ENCODE measurements at regions not wholly inside any gene's neighbourhood (a gene's known extent, or its start where the extent isn't known, plus 50 kb on each side); places are given as distances from the start of the nearest gene placed in this dataset.

DNA sequence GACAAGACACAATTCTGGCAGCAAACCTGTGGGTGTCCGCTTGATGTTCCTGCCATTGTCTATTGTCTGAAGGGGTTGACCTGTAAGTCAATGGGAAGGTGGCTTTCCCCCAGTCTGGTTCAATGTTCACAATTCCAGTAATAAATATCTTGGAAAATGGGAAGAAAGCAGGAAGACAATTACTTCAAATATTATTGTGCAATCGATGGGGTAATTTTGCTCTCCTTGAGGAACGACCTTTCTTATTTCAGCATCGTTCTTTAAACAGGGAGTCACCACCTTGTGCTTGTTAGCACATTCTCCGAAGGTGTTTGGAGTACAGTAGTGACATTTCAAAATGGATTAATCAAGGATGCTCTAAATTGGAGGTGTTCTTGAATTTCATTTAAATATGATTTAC is 136.9 kb downstream of the BTBD3 start:
- no peak for DNase-seq (ENCODE audit: low read depth)
- no peak overlapping the region for H3K4me3 ChIP-seq (ENCODE audit: control insufficient read depth, low read depth, low read length)
- no peak for TF ChIP-seq CTCF (conservative IDR thresholded peaks at IDR 0.05; ENCODE audit: control insufficient read depth, insufficient read depth, low read depth, low read length)

DNA sequence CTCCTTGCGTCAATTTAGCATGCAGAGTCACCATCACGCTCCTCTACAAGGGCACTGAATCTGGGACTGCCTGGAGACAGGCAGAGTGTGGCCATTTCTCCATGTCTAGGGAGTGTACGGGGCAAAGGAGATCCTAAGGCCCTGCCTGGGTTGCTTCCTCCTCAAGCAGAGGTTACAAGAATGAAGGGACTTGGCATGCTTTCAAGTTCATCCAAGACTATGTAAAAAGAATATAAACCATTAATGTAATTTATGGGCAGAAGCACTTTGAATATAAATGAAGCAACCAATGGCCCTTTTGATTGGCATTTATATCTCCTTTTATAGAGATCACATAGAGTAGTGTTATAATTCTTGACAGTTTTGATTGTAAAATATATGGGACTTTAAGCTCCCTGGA is 137.5 kb downstream of the BTBD3 start:
- no peak for TF ChIP-seq CTCF (conservative IDR thresholded peaks at IDR 0.05; ENCODE audit: control insufficient read depth, insufficient read depth, low read depth, low read length)
- H3K4me3 ChIP-seq (ENCODE audit: control insufficient read depth, low read depth, low read length), result no peak overlapping the region
- DNase-seq (ENCODE audit: low read depth), result no peak

DNA sequence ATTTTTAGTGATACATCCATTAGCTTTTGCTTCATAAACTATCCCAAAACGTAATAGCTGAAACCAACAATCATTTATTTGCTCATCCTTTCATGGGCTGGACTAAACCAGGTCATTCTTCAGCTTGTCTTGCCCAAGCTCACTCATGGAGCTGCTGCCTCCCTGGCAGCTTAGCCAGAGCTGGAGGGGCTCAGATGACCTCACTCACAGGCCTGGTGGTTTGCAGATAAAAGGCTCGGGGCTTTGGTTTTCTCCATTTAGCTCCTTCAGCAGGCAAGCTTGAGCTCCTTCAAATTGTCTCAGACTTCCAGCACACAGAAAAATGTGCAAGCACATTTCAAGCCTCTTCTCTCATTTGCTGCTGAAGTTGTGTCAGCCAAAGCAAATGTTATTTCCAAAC is 139.1 kb downstream of the BTBD3 start:
- H3K4me3 ChIP-seq (ENCODE audit: control insufficient read depth, low read depth, low read length), result no peak overlapping the region
- TF ChIP-seq CTCF (conservative IDR thresholded peaks at IDR 0.05; ENCODE audit: control insufficient read depth, insufficient read depth, low read depth, low read length), result no peak
- DNase-seq (ENCODE audit: low read depth), result no peak

DNA sequence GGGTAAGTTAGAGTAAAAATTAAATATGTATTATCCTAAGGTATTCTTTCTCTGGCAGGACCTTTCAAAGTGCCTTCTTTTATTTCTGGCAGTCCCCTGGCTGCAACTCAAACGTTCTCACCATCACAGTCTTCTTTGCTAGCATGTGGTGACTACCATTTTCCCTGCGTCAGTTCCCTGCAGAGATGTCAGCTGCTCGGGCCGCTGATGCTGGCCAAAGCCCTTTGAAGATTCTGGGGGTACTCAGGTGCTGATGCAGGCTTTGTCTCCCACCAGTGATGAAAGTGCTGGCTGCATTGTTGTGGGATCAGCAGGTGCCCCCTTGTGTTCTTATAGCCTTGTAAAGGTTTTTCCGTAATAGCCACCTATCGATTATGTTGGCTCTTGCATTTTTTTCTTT is 140.1 kb downstream of the BTBD3 start:
- TF ChIP-seq CTCF (conservative IDR thresholded peaks at IDR 0.05; ENCODE audit: control insufficient read depth, insufficient read depth, low read depth, low read length), result no peak
- no peak for DNase-seq (ENCODE audit: low read depth)
- no peak overlapping the region for H3K4me3 ChIP-seq (ENCODE audit: control insufficient read depth, low read depth, low read length)

- no peak for TF ChIP-seq CTCF (conservative IDR thresholded peaks at IDR 0.05; ENCODE audit: control insufficient read depth, insufficient read depth, low read depth, low read length)
- DNase-seq (ENCODE audit: low read depth), result no peak
- no peak overlapping the region for H3K4me3 ChIP-seq (ENCODE audit: control insufficient read depth, low read depth, low read length)
Observed at GRCh38 chr20:12058216-12058615, 140.5 kb downstream of the BTBD3 start.

DNA sequence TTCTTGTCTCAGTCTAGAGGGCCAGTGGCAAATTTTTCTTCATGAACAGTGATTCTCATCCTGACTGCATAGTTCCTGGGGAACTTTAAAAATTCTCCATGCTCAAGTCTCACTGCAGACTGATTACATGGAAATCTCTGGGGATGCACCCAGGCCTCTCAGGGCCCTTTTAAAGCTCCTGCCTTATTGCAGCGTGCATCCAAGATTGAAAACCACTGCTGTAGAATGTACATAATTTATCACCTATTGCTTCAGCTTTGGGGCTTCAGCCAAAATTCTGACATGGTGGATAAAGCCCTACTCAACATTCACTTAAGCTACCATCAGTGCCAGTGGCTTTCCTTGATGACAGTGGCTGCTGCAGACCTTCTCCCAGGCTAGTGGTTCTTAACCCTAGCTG is 143.8 kb downstream of the BTBD3 start:
- no peak overlapping the region for H3K4me3 ChIP-seq (ENCODE audit: control insufficient read depth, low read depth, low read length)
- TF ChIP-seq CTCF (conservative IDR thresholded peaks at IDR 0.05; ENCODE audit: control insufficient read depth, insufficient read depth, low read depth, low read length), result no peak
- DNase-seq (ENCODE audit: low read depth), result peak; percentile 55

DNA sequence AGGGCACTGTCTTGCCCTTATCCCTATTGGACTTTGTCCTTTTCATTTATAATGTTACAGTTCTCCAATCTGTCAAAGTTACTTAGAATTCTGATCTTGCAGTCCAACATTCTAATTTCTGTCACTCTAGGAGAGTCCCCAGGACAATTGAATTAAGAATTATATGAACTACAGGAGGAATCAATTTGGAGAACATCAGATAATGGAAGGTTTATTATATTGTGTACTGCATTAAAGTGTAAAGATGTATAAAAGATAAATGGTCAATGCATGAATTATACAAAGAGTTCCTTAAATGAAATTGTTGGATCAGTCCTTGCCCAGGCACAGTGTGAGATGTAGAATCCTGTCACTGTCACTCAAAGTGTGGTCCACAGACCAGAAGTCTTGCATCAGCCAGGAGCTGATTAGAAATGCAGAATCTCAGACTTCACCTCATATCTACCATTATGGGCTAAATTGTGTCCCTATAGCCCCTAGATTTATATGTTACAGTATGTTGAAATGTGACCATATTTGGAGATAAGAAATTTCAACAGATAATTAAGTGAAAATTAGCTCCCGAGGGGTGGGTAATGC is 145.5 kb downstream of the BTBD3 start:
- no peak for DNase-seq (ENCODE audit: low read depth)
- no peak overlapping the region for H3K4me3 ChIP-seq (ENCODE audit: control insufficient read depth, low read depth, low read length)
- no peak for TF ChIP-seq CTCF (conservative IDR thresholded peaks at IDR 0.05; ENCODE audit: control insufficient read depth, insufficient read depth, low read depth, low read length)
